HepG2 (cell line): ENCODE measurements at regions not wholly inside any gene's neighbourhood (a gene's known extent, or its start where the extent isn't known, plus 50 kb on each side); places are given as distances from the start of the nearest gene placed in this dataset.

Experiments used
- ATAC-seq: fragments of 200-7000 bp; cut with Tn5 transposase; 3 replicates; pipeline ENCODE4 v1.9.1; 2020; ENCODE audit warnings: mild to moderate bottlenecking, moderate library complexity
- BruUV-seq: library from RNA; stranded (reverse); fragments of 400-500 nt; replicated peaks from 2 replicates; lab custom pipeline; 2021; lab: Mats Ljungman, UMichigan
- CTCF ChIA-PET: fragments of 300-600 bp; formaldehyde crosslinking; extraction: SDS; loops from one replicate; lab custom pipeline; 2021; ENCODE audit warnings: low total read pairs, inconsistent platforms, low intra/inter-chr PET ratio; lab: Yijun Ruan, JAX
- POLR2A ChIA-PET: fragments of 350-600 bp; sonication (Branson Sonifier 250); formaldehyde crosslinking; loops from one replicate; lab custom pipeline; 2020; ENCODE audit warnings: antibody characterized with exemption, inconsistent platforms; lab: Yijun Ruan, JAX
- DNase-seq: peaks from one replicate; pipeline ENCODE4 v3.0.0-alpha.2; 2015; ENCODE audit warnings: low spot score
- FAIRE-seq: peaks from 3 replicates; lab custom pipeline; 2011; peaks lifted over from hg19 to GRCh38; lab: Jason Lieb, UNC
- H2AFZ ChIP-seq: one replicate; pipeline ENCODE4 v1.6.1; 2011; ENCODE audit warnings: low read length, inconsistent platforms
- H3K27ac ChIP-seq: fragments of 300-600 bp; 3 replicates; pipeline ENCODE4 v1.8.0; 2011; ENCODE audit warnings: mixed run types, mild to moderate bottlenecking, mixed read lengths, low read length, inconsistent platforms; ENCODE audit not compliant: insufficient read depth; ENCODE audit errors: extremely low read length
- H3K27me3 ChIP-seq, 2 experiments: fragments of 200-600 bp in 1 of 2; 2 replicates in 1 of 2; 3 replicates in 1 of 2; pipeline versions ENCODE4 v1.6.0 to v1.8.0; 2011; ENCODE audit warnings: low read length in 2 of 2, mild to moderate bottlenecking in 2 of 2, moderate library complexity in 2 of 2, inconsistent platforms in 1 of 2; ENCODE audit not compliant: insufficient read depth in 2 of 2, control insufficient read depth in 1 of 2
- H3K36me3 ChIP-seq, 2 experiments: fragments of 200-600 bp in 1 of 2; replicated peaks in 1 of 2; 2 replicates in 1 of 2; 3 replicates in 1 of 2; pipeline versions ENCODE4 v1.5.1 to v1.8.0; 2011; ENCODE audit warnings: low read length in 2 of 2, inconsistent platforms in 1 of 2; ENCODE audit not compliant: insufficient read depth in 2 of 2, control insufficient read depth in 1 of 2
- H3K4me1 ChIP-seq: 2 replicates; pipeline ENCODE4 v1.5.1; 2012; ENCODE audit warnings: low read length, inconsistent platforms; ENCODE audit not compliant: insufficient read depth
- H3K4me2 ChIP-seq: 2 replicates; pipeline ENCODE4 v1.6.0; 2011; ENCODE audit warnings: low read depth, low read length, inconsistent platforms
- H3K4me3 ChIP-seq, 3 experiments: fragments of 200-600 bp in 1 of 3; sonication (generic), shearing (Covaris generic) in 1 of 3; replicated peaks in 1 of 3; 2 replicates each; pipeline ENCODE4 v1.5.1; 2011 to 2016; ENCODE audit warnings: low read length in 3 of 3, inconsistent platforms in 2 of 3, low read depth in 2 of 3, mild to moderate bottlenecking in 2 of 3, control low read depth in 1 of 3, mixed read lengths in 1 of 3; ENCODE audit not compliant: insufficient read depth in 1 of 3
- H3K79me2 ChIP-seq: one replicate; pipeline ENCODE4 v1.6.1; 2011; ENCODE audit warnings: low read length, inconsistent platforms; ENCODE audit not compliant: insufficient read depth
- H3K9ac ChIP-seq: 2 replicates; pipeline ENCODE4 v1.6.0; 2011; ENCODE audit warnings: mild to moderate bottlenecking, low read depth, low read length, inconsistent platforms; ENCODE audit not compliant: insufficient read depth
- H3K9me3 ChIP-seq: 2 replicates; pipeline ENCODE4 v1.5.1; 2012; ENCODE audit warnings: mild to moderate bottlenecking, low read length
- H4K20me1 ChIP-seq: 2 replicates; pipeline ENCODE4 v1.6.0; 2011; ENCODE audit warnings: inconsistent platforms, mild to moderate bottlenecking, low read length, moderate library complexity; ENCODE audit not compliant: insufficient read depth
- FLYWCH1 ChIP-seq: sonication (generic); formaldehyde crosslinking; IDR thresholded peaks from 2 replicates; pipeline ENCODE4 v1.8.1; 2023; ENCODE audit warnings: mild to moderate bottlenecking, missing genetic modification reagents
- GMEB2 ChIP-seq: IDR thresholded peaks from 2 replicates; pipeline ENCODE4 v1.6.1; 2016; ENCODE audit warnings: missing biosample characterization, missing genetic modification reagents, low read depth
- HNF1B ChIP-seq: sonication (generic); formaldehyde crosslinking; IDR thresholded peaks from 2 replicates; pipeline ENCODE4 v1.5.1; 2020; ENCODE audit warnings: mild to moderate bottlenecking, moderate library complexity, missing genetic modification reagents
- IRF9 ChIP-seq: sonication (generic); formaldehyde crosslinking; IDR thresholded peaks from 2 replicates; pipeline ENCODE4 v1.8.0; 2022; ENCODE audit warnings: missing genetic modification reagents, mild to moderate bottlenecking, borderline replicate concordance
- MZF1 ChIP-seq: sonication (generic); formaldehyde crosslinking; IDR thresholded peaks from 2 replicates; pipeline ENCODE4 v1.8.1; 2023; ENCODE audit warnings: mild to moderate bottlenecking, missing genetic modification reagents, borderline replicate concordance
- NFKBIZ ChIP-seq: IDR thresholded peaks from 2 replicates; pipeline ENCODE4 v1.6.1; 2018; ENCODE audit warnings: missing genetic modification reagents, missing compliant biosample characterization
- RBFOX2 ChIP-seq: fragments of 200-400 bp; formaldehyde crosslinking; IDR thresholded peaks from 2 replicates; pipeline ENCODE4 v1.6.1; 2017; ENCODE audit warnings: low read depth, mild to moderate bottlenecking, low read length
- RBM22 ChIP-seq: fragments of 200-400 bp; formaldehyde crosslinking; optimal IDR thresholded peaks from 2 replicates; pipeline ENCODE3; 2017; ENCODE audit warnings: mild to moderate bottlenecking, low read length, moderate library complexity
- RXRB ChIP-seq: IDR thresholded peaks from 2 replicates; pipeline ENCODE4 v1.6.1; 2016; ENCODE audit warnings: borderline replicate concordance, missing genetic modification reagents, missing compliant biosample characterization
- TAF1 ChIP-seq: sonication (generic); formaldehyde crosslinking; IDR thresholded peaks from 2 replicates; pipeline ENCODE4 v1.4.0; 2020; ENCODE audit warnings: missing genetic modification reagents
- TEAD2 ChIP-seq: sonication (generic); formaldehyde crosslinking; IDR thresholded peaks from 2 replicates; pipeline ENCODE4 v1.9.0; 2021; ENCODE audit warnings: missing genetic modification reagents
- TRIM22 ChIP-seq: fragments of 450-650 bp; IDR thresholded peaks from 2 replicates; pipeline ENCODE4 v1.6.1; 2017
- ZFP41 ChIP-seq: sonication (generic); formaldehyde crosslinking; IDR thresholded peaks from 2 replicates; pipeline ENCODE4 v1.4.0; 2020; ENCODE audit warnings: mild to moderate bottlenecking, missing genetic modification reagents, borderline replicate concordance
- ZNF274 ChIP-seq: sonication (generic); formaldehyde crosslinking; IDR thresholded peaks from 2 replicates; pipeline ENCODE4 v1.5.1; 2020; ENCODE audit warnings: mild to moderate bottlenecking, missing genetic modification reagents
- ZNF460 ChIP-seq: sonication (generic); formaldehyde crosslinking; IDR thresholded peaks from 2 replicates; pipeline ENCODE4 v1.5.1; 2020; ENCODE audit warnings: missing genetic modification reagents, mild to moderate bottlenecking, borderline replicate concordance
- ZNF484 ChIP-seq: sonication (generic); formaldehyde crosslinking; IDR thresholded peaks from 2 replicates; pipeline ENCODE4 v1.5.1; 2020; ENCODE audit warnings: mild to moderate bottlenecking, low read depth, missing genetic modification reagents, borderline replicate concordance
- ZNF782 ChIP-seq: sonication (generic); formaldehyde crosslinking; IDR thresholded peaks from 2 replicates; pipeline ENCODE4 v1.4.0; 2020; ENCODE audit warnings: missing genetic modification reagents, mild to moderate bottlenecking, borderline replicate concordance
- ZSCAN31 ChIP-seq: sonication (generic); formaldehyde crosslinking; IDR thresholded peaks from 2 replicates; pipeline ENCODE4 v1.5.0; 2020; ENCODE audit warnings: low read depth, mild to moderate bottlenecking, missing genetic modification reagents
- WGBS: methylation state at CpG from one replicate; pipeline ENCODE4 v1.1.6; 2017; ENCODE audit warnings: low lambda C conversion rate; 5-methylcytosine and 5-hydroxymethylcytosine counted together
- in situ Hi-C: cut with HindIII; loops from 2 replicates; pipeline ENCODE4 v1.10.0; 2017; ENCODE audit warnings: low pct_unique_long_range_greater_than_20kb; ENCODE audit not compliant: extremely low pct_ligation_motif_present
- intact Hi-C: fragments of 100-400 bp; cut with micrococcal nuclease; formaldehyde crosslinking; loops from one replicate; pipeline ENCODE4 v1.10.0; 2022; ENCODE audit not compliant: unreplicated experiment

- no peak for TF ChIP-seq IRF9 (CRISPR knock-in tag)
- no peak for TF ChIP-seq ZNF782 (CRISPR knock-in tag)
- TF ChIP-seq TEAD2 (CRISPR knock-in tag) = no peak
Observed at GRCh38 chr12:113762155-113762881, 203.8 kb downstream of the RBM19 start (continued).

GRCh38 chr12:113759135-113759534, 207.0 kb downstream of the RBM19 start:
- Histone ChIP-seq H3K79me2 (no peaks in the 10 kb centered on the region), H3K4me3 (no peak overlapping the region), H3K4me2 (no peak overlapping the region), H3K9me3 (no peaks in the 10 kb centered on the region), H3K9ac (no peak overlapping the region), H3K27me3 (no peaks in the 10 kb centered on the region), H2AFZ (no peak overlapping the region), H3K36me3 (no peaks in the 10 kb centered on the region; a peak in 1 of 5 replicates), H3K4me1 (peaks cover 31% of the 10 kb centered on the region), H3K27ac (no peak overlapping the region), H4K20me1 (no peaks in the 10 kb centered on the region)
- ChIA-PET CTCF (no interaction called here), POLR2A (no interaction called here)
- FAIRE-seq (no peak), ATAC-seq (no peak), DNase-seq (no peak)
- in situ Hi-C loops = no loop called here
- intact Hi-C loops = no loop called here
- WGBS = 100% methylated on average over 2 of the region's 2 CpGs
- BruUV-seq = no TSS peak
- no peak for TF ChIP-seq ZNF460
- TF ChIP-seq TRIM22 = no peak
- no peak for TF ChIP-seq ZNF484 (CRISPR knock-in tag)
- no peak for TF ChIP-seq RBFOX2
- TF ChIP-seq TAF1 (CRISPR knock-in tag) = no peak
- TF ChIP-seq HNF1B = no peak
- TF ChIP-seq NFKBIZ (CRISPR knock-in tag) = no peak
- no peak for TF ChIP-seq GMEB2 (CRISPR knock-in tag)
- no peak for TF ChIP-seq RXRB
- no peak for TF ChIP-seq RBM22
- TF ChIP-seq FLYWCH1 = no peak
- TF ChIP-seq ZFP41 = no peak
- TF ChIP-seq MZF1 (CRISPR knock-in tag) = no peak
- no peak for TF ChIP-seq ZNF274 (CRISPR knock-in tag)
- TF ChIP-seq ZSCAN31 = no peak
